H9 (cell line): ENCODE measurements at regions not wholly inside any gene's neighbourhood (a gene's known extent, or its start where the extent isn't known, plus 50 kb on each side); places are given as distances from the start of the nearest gene placed in this dataset.

Experiments used
- DNase-seq: peaks from one replicate; pipeline ENCODE4 v3.0.0-alpha.2; 2017
- H2AFZ ChIP-seq: one replicate; pipeline ENCODE4 v1.6.1; 2013; ENCODE audit warnings: mild to moderate bottlenecking, low read length, control low read depth, moderate library complexity
- H2AK5ac ChIP-seq: 2 replicates; pipeline ENCODE4 v1.6.1; 2013; ENCODE audit warnings: low read length, control low read depth, mixed read lengths; ENCODE audit not compliant: insufficient read length
- H2BK120ac ChIP-seq: one replicate; pipeline ENCODE4 v1.6.1; 2013; ENCODE audit warnings: low read depth, mild to moderate bottlenecking, low read length, control low read depth, inconsistent platforms; ENCODE audit not compliant: poor library complexity, severe bottlenecking
- H2BK12ac ChIP-seq: 2 replicates; pipeline ENCODE4 v1.6.1; 2013; ENCODE audit warnings: low read length, control low read depth, mixed read lengths, low read depth; ENCODE audit not compliant: insufficient read length
- H2BK15ac ChIP-seq: 2 replicates; pipeline ENCODE4 v1.6.1; 2013; ENCODE audit warnings: low read depth, low read length, control low read depth
- H2BK20ac ChIP-seq: one replicate; pipeline ENCODE4 v1.6.1; 2013; ENCODE audit warnings: low read depth, mild to moderate bottlenecking, low read length, control low read depth, inconsistent platforms; ENCODE audit not compliant: poor library complexity, severe bottlenecking
- H2BK5ac ChIP-seq: 2 replicates; pipeline ENCODE4 v1.6.1; 2013; ENCODE audit warnings: low read length, control low read depth, mixed read lengths; ENCODE audit not compliant: insufficient read length
- H3K14ac ChIP-seq: 2 replicates; pipeline ENCODE4 v1.6.1; 2013; ENCODE audit warnings: low read length, control low read depth; ENCODE audit not compliant: insufficient read depth
- H3K18ac ChIP-seq: 2 replicates; pipeline ENCODE4 v1.6.1; 2013; ENCODE audit warnings: low read depth, mild to moderate bottlenecking, mixed read lengths, low read length, control low read depth; ENCODE audit not compliant: insufficient read length
- H3K23ac ChIP-seq: 2 replicates; pipeline ENCODE4 v1.6.1; 2013; ENCODE audit warnings: low read length, control low read depth, mixed read lengths, low read depth; ENCODE audit not compliant: insufficient read length
- H3K23me2 ChIP-seq: 2 replicates; pipeline ENCODE4 v1.6.1; 2013; ENCODE audit warnings: low read depth, mild to moderate bottlenecking, mixed read lengths, low read length, control low read depth; ENCODE audit not compliant: insufficient read length, poor library complexity, severe bottlenecking
- H3K27ac ChIP-seq: 2 replicates; pipeline ENCODE4 v1.5.1; 2013; ENCODE audit warnings: low read length, control low read depth, mixed read lengths, low read depth; ENCODE audit not compliant: insufficient read length
- H3K27me3 ChIP-seq: 2 replicates; pipeline ENCODE4 v1.6.1; 2013; ENCODE audit warnings: low read length, control low read depth, inconsistent platforms; ENCODE audit not compliant: insufficient read depth
- H3K4ac ChIP-seq: 2 replicates; pipeline ENCODE4 v1.6.1; 2013; ENCODE audit warnings: low read depth, mild to moderate bottlenecking, control low read depth, inconsistent platforms, low read length, moderate library complexity
- H3K4me1 ChIP-seq: 2 replicates; pipeline ENCODE4 v1.6.1; 2013; ENCODE audit warnings: low read length, control low read depth, inconsistent platforms; ENCODE audit not compliant: insufficient read depth
- H3K4me2 ChIP-seq: 2 replicates; pipeline ENCODE4 v1.6.1; 2013; ENCODE audit warnings: low read length, control low read depth, mixed read lengths; ENCODE audit not compliant: insufficient read length, insufficient read depth
- H3K56ac ChIP-seq: 2 replicates; pipeline ENCODE4 v1.6.1; 2013; ENCODE audit warnings: low read depth, mild to moderate bottlenecking, mixed read lengths, low read length, control low read depth; ENCODE audit not compliant: insufficient read length
- H3K79me1 ChIP-seq: 2 replicates; pipeline ENCODE4 v1.6.1; 2013; ENCODE audit warnings: low read depth, mild to moderate bottlenecking, moderate library complexity, low read length, control low read depth, inconsistent platforms; ENCODE audit not compliant: insufficient read depth, poor library complexity, severe bottlenecking
- H3K79me2 ChIP-seq: 2 replicates; pipeline ENCODE4 v1.6.1; 2013; ENCODE audit warnings: low read length, control low read depth, inconsistent platforms; ENCODE audit not compliant: insufficient read depth
- H3K9ac ChIP-seq: 2 replicates; pipeline ENCODE4 v1.6.1; 2013; ENCODE audit warnings: low read length, control low read depth, mixed read lengths; ENCODE audit not compliant: insufficient read length; ENCODE audit errors: extremely low read depth
- H3K9me3 ChIP-seq: one replicate; pipeline ENCODE4 v1.6.1; 2013; ENCODE audit warnings: low read depth, low read length, inconsistent platforms; ENCODE audit not compliant: control insufficient read depth
- H3T11ph ChIP-seq: one replicate; pipeline ENCODE4 v1.6.1; 2013; ENCODE audit warnings: mild to moderate bottlenecking, low read length, control low read depth, inconsistent platforms
- H4K20me1 ChIP-seq: one replicate; pipeline ENCODE4 v1.6.1; 2013; ENCODE audit not compliant: control insufficient read depth, insufficient read length, insufficient read depth
- H4K5ac ChIP-seq: 2 replicates; pipeline ENCODE4 v1.6.1; 2013; ENCODE audit warnings: low read depth, mild to moderate bottlenecking, mixed read lengths, low read length, control low read depth; ENCODE audit not compliant: insufficient read length
- H4K8ac ChIP-seq: replicated peaks from 2 replicates; pipeline ENCODE4 v1.6.1; 2013; ENCODE audit warnings: low read length, control low read depth, mixed read lengths, low read depth; ENCODE audit not compliant: insufficient read length
- H4K91ac ChIP-seq: 2 replicates; pipeline ENCODE4 v1.6.1; 2013; ENCODE audit warnings: low read depth, mild to moderate bottlenecking, moderate library complexity, mixed read lengths, low read length, control low read depth; ENCODE audit not compliant: insufficient read length
- H3K27ac Mint-ChIP-seq, 3 experiments: 2 replicates in 2 of 3; 3 replicates in 1 of 3; pipeline ENCODE4 v1.8.0; 2020 to 2021; ENCODE audit warnings: mixed read lengths in 3 of 3, mild to moderate bottlenecking in 1 of 3, moderate library complexity in 1 of 3
- H3K27me3 Mint-ChIP-seq: 2 replicates; pipeline ENCODE4 v1.8.0; 2021; ENCODE audit warnings: low read depth, mild to moderate bottlenecking, moderate library complexity, mixed read lengths
- H3K36me3 Mint-ChIP-seq, 3 experiments: 2 replicates in 2 of 3; 3 replicates in 1 of 3; pipeline ENCODE4 v1.8.0; 2020 to 2021; ENCODE audit warnings: low read depth in 3 of 3, mixed read lengths in 3 of 3; ENCODE audit not compliant: insufficient read depth in 1 of 3
- H3K4me1 Mint-ChIP-seq, 2 experiments: 2 replicates each; pipeline ENCODE4 v1.8.0; 2020; ENCODE audit warnings: mixed read lengths in 2 of 2
- H3K4me3 Mint-ChIP-seq, 2 experiments: 2 replicates in 1 of 2; 3 replicates in 1 of 2; pipeline ENCODE4 v1.8.0; 2020 to 2021; ENCODE audit warnings: mild to moderate bottlenecking in 2 of 2, mixed read lengths in 2 of 2, moderate library complexity in 1 of 2
- H3K9me3 Mint-ChIP-seq, 2 experiments: 2 replicates in 1 of 2; 3 replicates in 1 of 2; pipeline ENCODE4 v1.8.0; 2020; ENCODE audit warnings: mild to moderate bottlenecking in 2 of 2, mixed read lengths in 2 of 2, moderate library complexity in 1 of 2
- CTCF ChIP-seq: fragments of 200-600 bp; sonication (generic); conservative IDR thresholded peaks from 3 replicates; pipeline ENCODE4 v1.8.0; 2021; ENCODE audit warnings: antibody characterized with exemption, mild to moderate bottlenecking
- WGBS: extraction: QIAGEN DNeasy Blood & Tissue Kit; methylation state at CpG from one replicate; pipeline ENCODE4 v1.1.7; 2013; ENCODE audit warnings: missing lambda C conversion rate, low lambda C conversion rate, mixed read lengths; ENCODE audit not compliant: insufficient read length; ENCODE audit errors: extremely low coverage; 5-methylcytosine and 5-hydroxymethylcytosine counted together

- H3K9me3 Mint-ChIP-seq: no peaks in the 10 kb centered on the region
- H3K4me2 ChIP-seq: no peak overlapping the region
- no CpG with 5 or more reads among the region's 1 CpG for WGBS
These were observed 101.4 kb downstream of the DYNAP start for GRCh38 chr18:54692463-54692862.

More at GRCh38 chr18:54692463-54692862, 101.4 kb downstream of the DYNAP start:
- H3K4me1 ChIP-seq: no peaks in the 10 kb centered on the region
- Mint-ChIP-seq H3K27ac (no peak overlapping the region), H3K36me3 (no peaks in the 10 kb centered on the region), H3K4me1 (no peaks in the 10 kb centered on the region), H3K27me3 (no peaks in the 10 kb centered on the region), H3K4me3 (no peak overlapping the region)
- H2BK15ac ChIP-seq: no peak overlapping the region
- H3K56ac ChIP-seq: no peak overlapping the region
- H3K23me2 ChIP-seq: no peaks in the 10 kb centered on the region
- no peak overlapping the region for H4K8ac ChIP-seq
- no peak overlapping the region for H3K23ac ChIP-seq
- no peak overlapping the region for H2BK12ac ChIP-seq
- H2AFZ ChIP-seq: no peak overlapping the region
- TF ChIP-seq CTCF: no peak
- no peaks in the 10 kb centered on the region for H3K79me2 ChIP-seq
- DNase-seq: no peak
- H3K27me3 ChIP-seq: no peaks in the 10 kb centered on the region
- H3T11ph ChIP-seq: no peak overlapping the region
- no peaks in the 10 kb centered on the region for H3K79me1 ChIP-seq
- H4K5ac ChIP-seq: no peak overlapping the region
- H3K27ac ChIP-seq: no peak overlapping the region
- no peak overlapping the region for H2BK120ac ChIP-seq
- no peaks in the 10 kb centered on the region for H4K20me1 ChIP-seq
- no peak overlapping the region for H2BK20ac ChIP-seq
- no peak overlapping the region for H2AK5ac ChIP-seq
- no peaks in the 10 kb centered on the region for H3K9me3 ChIP-seq
- no peak overlapping the region for H2BK5ac ChIP-seq
- no peak overlapping the region for H4K91ac ChIP-seq
- H3K4ac ChIP-seq: no peak overlapping the region
- H3K9ac ChIP-seq: no peak overlapping the region
- no peak overlapping the region for H3K18ac ChIP-seq
- no peak overlapping the region for H3K14ac ChIP-seq
